ENCODE measurements at regions not wholly inside any gene's neighbourhood (a gene's known extent, or its start where the extent isn't known, plus 50 kb on each side); places are given as distances from the start of the nearest gene placed in this dataset.

DNA sequence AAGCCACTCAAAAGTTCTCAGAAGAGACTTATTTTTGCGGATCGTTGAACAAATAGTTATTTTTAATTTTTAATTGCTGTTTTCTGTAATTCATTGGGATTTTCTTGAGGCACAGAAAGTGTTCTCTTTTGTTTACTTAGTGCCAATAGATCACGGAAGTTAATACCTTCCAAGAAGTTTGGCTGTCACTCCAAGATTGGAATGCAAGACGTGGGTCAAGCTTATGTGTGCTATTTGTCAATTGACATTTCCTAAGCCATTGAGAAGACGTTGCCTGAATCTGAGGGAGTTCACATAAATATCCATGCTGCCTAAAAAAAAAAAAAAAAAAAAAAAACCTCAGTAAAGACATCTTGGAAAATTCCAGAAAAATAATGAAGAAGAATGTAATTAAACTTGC lies 1071.4 kb upstream of the ADGRB3 start:
- no peak for DNase-seq (ENCODE audit: low spot score)
- H3K4me1 Mint-ChIP-seq (ENCODE audit: low read depth) = no peaks in the 10 kb centered on the region
- TF ChIP-seq, protein P1, sequence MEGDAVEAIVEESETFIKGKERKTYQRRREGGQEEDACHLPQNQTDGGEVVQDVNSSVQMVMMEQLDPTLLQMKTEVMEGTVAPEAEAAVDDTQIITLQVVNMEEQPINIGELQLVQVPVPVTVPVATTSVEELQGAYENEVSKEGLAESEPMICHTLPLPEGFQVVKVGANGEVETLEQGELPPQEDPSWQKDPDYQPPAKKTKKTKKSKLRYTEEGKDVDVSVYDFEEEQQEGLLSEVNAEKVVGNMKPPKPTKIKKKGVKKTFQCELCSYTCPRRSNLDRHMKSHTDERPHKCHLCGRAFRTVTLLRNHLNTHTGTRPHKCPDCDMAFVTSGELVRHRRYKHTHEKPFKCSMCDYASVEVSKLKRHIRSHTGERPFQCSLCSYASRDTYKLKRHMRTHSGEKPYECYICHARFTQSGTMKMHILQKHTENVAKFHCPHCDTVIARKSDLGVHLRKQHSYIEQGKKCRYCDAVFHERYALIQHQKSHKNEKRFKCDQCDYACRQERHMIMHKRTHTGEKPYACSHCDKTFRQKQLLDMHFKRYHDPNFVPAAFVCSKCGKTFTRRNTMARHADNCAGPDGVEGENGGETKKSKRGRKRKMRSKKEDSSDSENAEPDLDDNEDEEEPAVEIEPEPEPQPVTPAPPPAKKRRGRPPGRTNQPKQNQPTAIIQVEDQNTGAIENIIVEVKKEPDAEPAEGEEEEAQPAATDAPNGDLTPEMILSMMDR (IDR thresholded peaks at IDR 0.05) = no peak
- H3K9me3 Mint-ChIP-seq (ENCODE audit: low read depth) = peaks cover 2% of the 10 kb centered on the region
- H3K27ac Mint-ChIP-seq (ENCODE audit: unreplicated experiment) = no peak overlapping the region
- H3K36me3 Mint-ChIP-seq (ENCODE audit: low read depth) = no peaks in the 10 kb centered on the region
- H3K27me3 Mint-ChIP-seq (ENCODE audit: low read depth) = no peaks in the 10 kb centered on the region
- H3K4me3 Mint-ChIP-seq (ENCODE audit: unreplicated experiment) = no peak overlapping the region

GRCh38 chr6:67560068-67560467 lies 1075.0 kb upstream of the ADGRB3 start:
- Mint-ChIP-seq H3K4me3 (ENCODE audit: unreplicated experiment) (no peak overlapping the region), H3K4me1 (ENCODE audit: low read depth) (no peaks in the 10 kb centered on the region), H3K27me3 (ENCODE audit: low read depth) (no peaks in the 10 kb centered on the region), H3K27ac (ENCODE audit: unreplicated experiment) (no peak overlapping the region), H3K36me3 (ENCODE audit: low read depth) (no peaks in the 10 kb centered on the region), H3K9me3 (ENCODE audit: low read depth) (peaks cover 15% of the 10 kb centered on the region)
- TF ChIP-seq, protein P1 (IDR thresholded peaks at IDR 0.05) = no peak
- no peak for DNase-seq (ENCODE audit: low spot score)

DNA sequence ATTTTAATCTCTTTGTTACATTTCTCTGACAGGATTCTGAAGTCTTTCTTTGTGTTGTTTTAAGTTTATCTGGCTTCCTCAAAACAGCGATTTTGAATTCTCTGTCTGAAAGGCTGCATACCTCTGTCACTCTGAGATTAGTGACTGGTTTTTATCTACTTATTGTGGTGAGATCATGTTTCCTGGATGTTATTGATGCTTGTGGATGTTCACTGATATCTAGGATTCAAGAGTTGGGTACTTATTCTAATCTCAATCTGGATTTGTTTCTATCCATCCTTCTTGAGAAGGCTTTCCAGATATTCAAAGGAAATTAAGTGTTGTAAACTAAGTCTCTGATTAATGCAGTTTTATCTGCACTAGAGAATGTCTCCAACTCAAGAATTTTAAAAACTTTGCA lies 1076.1 kb upstream of the ADGRB3 start:
- Mint-ChIP-seq H3K4me1 (ENCODE audit: low read depth) (no peaks in the 10 kb centered on the region), H3K4me3 (ENCODE audit: unreplicated experiment) (no peak overlapping the region), H3K27me3 (ENCODE audit: low read depth) (no peaks in the 10 kb centered on the region), H3K27ac (ENCODE audit: unreplicated experiment) (no peak overlapping the region), H3K9me3 (ENCODE audit: low read depth) (peaks cover 19% of the 10 kb centered on the region), H3K36me3 (ENCODE audit: low read depth) (no peaks in the 10 kb centered on the region)
- TF ChIP-seq, protein P1 (IDR thresholded peaks at IDR 0.05) = no peak
- DNase-seq (ENCODE audit: low spot score) = no peak

GRCh38 chr6:67544851-67545452 lies 1090.1 kb upstream of the ADGRB3 start:
- TF ChIP-seq, protein P1 (IDR thresholded peaks at IDR 0.05) = no peak
- Mint-ChIP-seq H3K36me3 (ENCODE audit: low read depth) (no peaks in the 10 kb centered on the region), H3K4me1 (ENCODE audit: low read depth) (peaks cover 8% of the 10 kb centered on the region), H3K4me3 (ENCODE audit: unreplicated experiment) (no peak overlapping the region), H3K27me3 (ENCODE audit: low read depth) (no peaks in the 10 kb centered on the region), H3K27ac (ENCODE audit: unreplicated experiment) (no peak overlapping the region), H3K9me3 (ENCODE audit: low read depth) (peaks cover 32% of the 10 kb centered on the region)
- no peak for DNase-seq (ENCODE audit: low spot score)

DNA sequence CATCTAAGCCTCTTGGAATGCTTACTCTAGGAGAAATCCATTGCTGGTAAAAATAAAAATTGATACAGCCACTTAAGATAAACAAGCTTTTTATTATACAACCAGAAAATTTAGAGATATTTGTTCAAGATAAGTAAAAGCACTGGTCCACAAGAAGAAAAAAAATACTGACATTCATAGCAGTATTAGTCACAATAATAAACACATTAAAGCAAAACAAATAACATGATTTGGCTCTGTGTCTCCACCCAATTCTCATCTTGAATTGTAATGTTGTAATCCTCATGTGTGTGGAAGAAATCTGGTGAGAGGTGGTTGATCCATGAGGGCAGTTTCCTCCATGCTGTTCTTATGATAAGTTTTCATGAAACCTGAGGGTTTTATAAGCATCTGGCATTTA lies 1093.5 kb upstream of the ADGRB3 start:
- DNase-seq (ENCODE audit: low spot score) = no peak
- no peaks in the 10 kb centered on the region for H3K27me3 Mint-ChIP-seq (ENCODE audit: low read depth)
- H3K9me3 Mint-ChIP-seq (ENCODE audit: low read depth) = peaks cover 31% of the 10 kb centered on the region
- H3K36me3 Mint-ChIP-seq (ENCODE audit: low read depth) = no peaks in the 10 kb centered on the region
- H3K27ac Mint-ChIP-seq (ENCODE audit: unreplicated experiment) = no peak overlapping the region
- H3K4me1 Mint-ChIP-seq (ENCODE audit: low read depth) = peaks cover 8% of the 10 kb centered on the region
- TF ChIP-seq, protein P1 (IDR thresholded peaks at IDR 0.05) = no peak
- H3K4me3 Mint-ChIP-seq (ENCODE audit: unreplicated experiment) = no peak overlapping the region
